Esophagus squamous epithelium (tissue), 4 donors: ENCODE measurements at regions not wholly inside any gene's neighbourhood (a gene's known extent, or its start where the extent isn't known, plus 50 kb on each side); places are given as distances from the start of the nearest gene placed in this dataset.

Source experiments
- POLR2A ChIP-seq, 4 donors: fragments of 450-650 bp; IDR thresholded peaks; one replicate each; pipeline ENCODE4 v1.6.1; 2017; ENCODE audit warnings: antibody characterized with exemption in 4 of 4, mild to moderate bottlenecking in 4 of 4, moderate library complexity in 3 of 4
- TF ChIP-seq, protein P1 (sequence below), 6 experiments: fragments of 450-650 bp in 4 of 6; fragments of 200-600 bp in 2 of 6; sonication (generic) in 2 of 6; IDR thresholded peaks; one replicate each; pipeline ENCODE4 v1.5.1; 2016 to 2019; ENCODE audit warnings: antibody characterized with exemption in 6 of 6, mild to moderate bottlenecking in 4 of 6, moderate library complexity in 4 of 6

DNA sequence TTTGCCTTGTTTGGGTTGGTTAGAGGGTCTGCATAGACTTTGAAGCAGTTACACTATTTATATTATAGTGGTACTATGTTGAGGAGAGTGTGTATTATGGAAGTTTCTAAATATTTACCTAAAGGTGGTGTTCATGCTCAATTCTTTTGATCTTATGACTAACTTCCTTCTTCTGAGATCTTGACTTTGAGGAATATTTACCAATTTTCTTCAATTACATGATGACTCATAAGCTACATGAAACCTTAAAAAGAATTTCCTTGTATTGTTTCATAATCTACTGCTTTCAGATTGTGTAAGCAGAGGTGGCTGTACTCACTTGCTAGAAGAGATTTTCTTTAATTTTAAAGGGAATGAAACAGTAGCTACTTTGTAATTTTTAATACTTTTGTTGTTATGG lies 276.1 kb downstream of the TAF11L14 start:
- TF ChIP-seq, protein P1, sequence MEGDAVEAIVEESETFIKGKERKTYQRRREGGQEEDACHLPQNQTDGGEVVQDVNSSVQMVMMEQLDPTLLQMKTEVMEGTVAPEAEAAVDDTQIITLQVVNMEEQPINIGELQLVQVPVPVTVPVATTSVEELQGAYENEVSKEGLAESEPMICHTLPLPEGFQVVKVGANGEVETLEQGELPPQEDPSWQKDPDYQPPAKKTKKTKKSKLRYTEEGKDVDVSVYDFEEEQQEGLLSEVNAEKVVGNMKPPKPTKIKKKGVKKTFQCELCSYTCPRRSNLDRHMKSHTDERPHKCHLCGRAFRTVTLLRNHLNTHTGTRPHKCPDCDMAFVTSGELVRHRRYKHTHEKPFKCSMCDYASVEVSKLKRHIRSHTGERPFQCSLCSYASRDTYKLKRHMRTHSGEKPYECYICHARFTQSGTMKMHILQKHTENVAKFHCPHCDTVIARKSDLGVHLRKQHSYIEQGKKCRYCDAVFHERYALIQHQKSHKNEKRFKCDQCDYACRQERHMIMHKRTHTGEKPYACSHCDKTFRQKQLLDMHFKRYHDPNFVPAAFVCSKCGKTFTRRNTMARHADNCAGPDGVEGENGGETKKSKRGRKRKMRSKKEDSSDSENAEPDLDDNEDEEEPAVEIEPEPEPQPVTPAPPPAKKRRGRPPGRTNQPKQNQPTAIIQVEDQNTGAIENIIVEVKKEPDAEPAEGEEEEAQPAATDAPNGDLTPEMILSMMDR (IDR thresholded peaks at IDR 0.05) = no peak
- no peak for TF ChIP-seq POLR2A (IDR thresholded peaks at IDR 0.05)
